Adrenal gland (tissue), 9 donors: ENCODE measurements at regions not wholly inside any gene's neighbourhood (a gene's known extent, or its start where the extent isn't known, plus 50 kb on each side); places are given as distances from the start of the nearest gene placed in this dataset.
"Not testable (repeated sequence)": the region's sequence is repeated elsewhere in the genome, so short reads cannot be mapped to it uniquely, and the experiment has no call there.

Source experiments
- DNase-seq, 7 donors: peaks; one replicate each; pipeline ENCODE4 v3.0.0-alpha.2; 2019 to 2020
- H3K27ac ChIP-seq, 5 donors: fragments of 200-600 bp; sonication (generic) in 4 of 5; 1 replicate in 3 of 5; 2 replicates in 2 of 5; pipeline versions ENCODE4 v1.5.1 to v1.8.0; 2016 to 2020; ENCODE audit warnings: mild to moderate bottlenecking in 1 of 5
- H3K27me3 ChIP-seq: fragments of 200-600 bp; 2 replicates; pipeline ENCODE4 v1.8.0; 2021
- H3K36me3 ChIP-seq, 2 donors: fragments of 200-600 bp; replicated peaks in 1 of 2; 1 replicate in 1 of 2; 2 replicates in 1 of 2; pipeline versions ENCODE4 v1.5.1 to v1.8.0; 2018 to 2022
- H3K4me1 ChIP-seq, 2 donors: fragments of 200-600 bp; replicated peaks in 1 of 2; 1 replicate in 1 of 2; 2 replicates in 1 of 2; pipeline versions ENCODE4 v1.5.1 to v1.8.0; 2018 to 2021
- H3K4me3 ChIP-seq, 4 donors: fragments of 200-600 bp; sonication (generic) in 3 of 4; one replicate each; pipeline ENCODE4 v1.5.1; 2016 to 2018
- H3K9me3 ChIP-seq, 3 donors: fragments of 200-600 bp; sonication (generic) in 1 of 3; replicated peaks in 1 of 3; 1 replicate in 2 of 3; 2 replicates in 1 of 3; pipeline versions ENCODE4 v1.5.1 to v1.8.0; 2016 to 2021
- CTCF ChIP-seq, 6 experiments: fragments of 450-650 bp in 4 of 6; fragments of 200-600 bp in 2 of 6; sonication (generic) in 1 of 6; IDR thresholded peaks; 1 replicate in 5 of 6; 2 replicates in 1 of 6; pipeline versions ENCODE4 v1.5.1 to v1.8.0; 2016 to 2021; ENCODE audit warnings: antibody characterized with exemption in 6 of 6, mild to moderate bottlenecking in 2 of 6, moderate library complexity in 1 of 6
- POLR2A ChIP-seq, 2 donors: fragments of 450-650 bp; IDR thresholded peaks; one replicate each; pipeline ENCODE4 v1.6.1; 2017; ENCODE audit warnings: antibody characterized with exemption in 2 of 2, mild to moderate bottlenecking in 2 of 2, moderate library complexity in 1 of 2
- WGBS, 4 donors: extraction: QIAGEN DNeasy Blood & Tissue Kit in 2 of 4; methylation state at CpG; one replicate each; pipeline versions ENCODE4 v1.1.5 to v1.1.7; 2013 to 2017; 5-methylcytosine and 5-hydroxymethylcytosine counted together
- intact Hi-C, 2 donors: fragments of 100-400 bp; cut with DNase I; formaldehyde crosslinking; loops; one replicate each; pipeline versions ENCODE4 v1.14.1 to v1.15.0; 2022 to 2023
- donor health status: healthy with polysubstance abuse.
- donor health status: Bipolar disorder and iron deficiency.
- donor health status: DM: yes; HTN: yes; CAD: no.
- donor health status: DM: no; HTN: no; CAD: no.
- donor health status: DM: no; HTN: no; CAD: no.

- no peaks in the 10 kb centered on the region for H3K27me3 ChIP-seq
- WGBS, 4 donors = 61 to 71% (median 67%) methylated on average over 2 of the region's 2 CpGs
These were observed 586.6 kb upstream of the TLE4 start for GRCh38 chr9:78985084-78985738.

GRCh38 chr9:78986446-78986845 lies 585.3 kb upstream of the TLE4 start:
- intact Hi-C loops = no loop called here
- no peak overlapping the region for H3K27ac ChIP-seq
- H3K36me3 ChIP-seq = no peaks in the 10 kb centered on the region
- H3K4me3 ChIP-seq = no peak overlapping the region
- 60 to 86% (median 71%) methylated on average over 2 of the region's 2 CpGs for WGBS, 4 donors
- DNase-seq = no peak
- no peaks in the 10 kb centered on the region for H3K27me3 ChIP-seq
- TF ChIP-seq CTCF (IDR thresholded peaks at IDR 0.05) = no peak
- no peak for TF ChIP-seq POLR2A (IDR thresholded peaks at IDR 0.05)
- H3K9me3 ChIP-seq = no peaks in the 10 kb centered on the region
- H3K4me1 ChIP-seq = no peaks in the 10 kb centered on the region

More at GRCh38 chr9:78985084-78985738, 586.6 kb upstream of the TLE4 start:
- no peak for DNase-seq
- Histone ChIP-seq H3K4me3 (no peak overlapping the region), H3K27ac (no peak overlapping the region), H3K36me3 (no peaks in the 10 kb centered on the region), H3K9me3 (no peaks in the 10 kb centered on the region), H3K4me1 (no peaks in the 10 kb centered on the region)
- TF ChIP-seq CTCF (IDR thresholded peaks at IDR 0.05) (no peak), POLR2A (IDR thresholded peaks at IDR 0.05) (no peak)
- intact Hi-C loops = no loop called here

GRCh38 chr9:78989031-78989658 lies 582.6 kb upstream of the TLE4 start:
- intact Hi-C loops = no loop called here
- Histone ChIP-seq H3K27ac (no peak overlapping the region), H3K9me3 (no peaks in the 10 kb centered on the region), H3K27me3 (no peaks in the 10 kb centered on the region), H3K36me3 (no peaks in the 10 kb centered on the region), H3K4me1 (no peaks in the 10 kb centered on the region), H3K4me3 (no peak overlapping the region)
- no peak for DNase-seq
- no peak for TF ChIP-seq CTCF (IDR thresholded peaks at IDR 0.05)
- 68 to 76% (median 72%) methylated on average over 2 of the region's 2 CpGs for WGBS, 4 donors

GRCh38 chr9:78994471-78994870 lies 577.3 kb upstream of the TLE4 start:
- Histone ChIP-seq H3K27ac (no peak overlapping the region), H3K4me3 (no peak overlapping the region), H3K9me3 (no peaks in the 10 kb centered on the region), H3K27me3 (no peaks in the 10 kb centered on the region), H3K36me3 (no peaks in the 10 kb centered on the region), H3K4me1 (no peaks in the 10 kb centered on the region)
- TF ChIP-seq CTCF (IDR thresholded peaks at IDR 0.05) = no peak
- 63 to 73% (median 71%) methylated on average over 3 of the region's 3 CpGs for WGBS, 4 donors
- intact Hi-C loops = no loop called here
- DNase-seq = no peak

- H3K4me1 ChIP-seq, H3K36me3 ChIP-seq, H3K4me3 ChIP-seq, DNase-seq, H3K27ac ChIP-seq, H3K27me3 ChIP-seq, H3K9me3 ChIP-seq, intact Hi-C loops: not testable (repeated sequence)
- 88 to 100% (median 89%) methylated on average over 1 to 2 of the region's 2 CpGs for WGBS, 4 donors
These were observed 576.8 kb upstream of the TLE4 start for GRCh38 chr9:78994974-78995373.
